HG02885 (cell line): ENCODE measurements at regions not wholly inside any gene's neighbourhood (a gene's known extent, or its start where the extent isn't known, plus 50 kb on each side); places are given as distances from the start of the nearest gene placed in this dataset.
"Not testable (repeated sequence)": the region's sequence is repeated elsewhere in the genome, so short reads cannot be mapped to it uniquely, and the experiment has no call there.

Experiments used
- ATAC-seq: cut with Tn5 transposase; IDR thresholded peaks from one replicate; pipeline ENCODE4 v1.9.1; 2021; ENCODE audit warnings: mild to moderate bottlenecking; ENCODE audit not compliant: unreplicated experiment, poor library complexity

DNA sequence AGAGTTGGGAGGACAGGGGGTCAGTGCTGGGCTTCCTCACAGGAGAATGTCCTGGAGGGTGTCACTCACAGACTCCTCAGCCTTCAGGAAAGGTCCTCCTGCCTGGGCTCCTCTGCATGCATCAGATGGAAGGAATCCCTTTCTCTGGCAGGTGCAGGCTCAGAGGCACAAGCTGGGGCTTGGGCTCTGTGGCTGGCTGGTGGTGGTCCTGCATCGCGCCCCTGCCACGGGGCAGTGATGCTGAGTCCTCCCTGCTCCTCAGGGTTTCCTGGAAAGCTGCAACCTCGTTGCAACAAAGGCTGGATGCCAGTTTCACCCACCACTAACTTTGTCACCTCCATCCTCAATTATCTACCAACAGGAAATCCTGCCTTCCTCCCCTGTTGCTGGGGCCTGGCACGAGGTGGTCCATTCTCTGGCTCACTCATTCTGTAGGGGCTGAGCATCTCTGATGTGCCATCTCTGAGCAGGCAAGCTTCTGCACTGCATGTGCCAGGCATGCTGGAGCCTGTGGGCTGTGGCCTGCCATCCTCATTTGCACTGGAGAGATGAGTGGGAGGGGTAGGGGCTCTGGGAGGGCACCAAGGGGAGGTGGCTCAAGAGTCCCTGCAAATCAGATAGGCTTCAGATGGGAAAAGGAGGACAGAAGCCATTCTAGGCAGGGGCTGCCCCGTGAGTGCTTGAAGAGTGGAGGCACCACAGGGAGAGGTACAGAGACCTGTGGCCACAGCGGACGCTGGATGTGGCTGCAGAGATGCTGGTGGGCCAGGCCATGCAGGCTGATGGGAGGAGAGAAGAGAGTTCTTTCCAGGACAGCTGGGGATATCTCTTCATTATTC is 272.6 kb upstream of the HS6ST1 start:
- no peak for ATAC-seq

DNA sequence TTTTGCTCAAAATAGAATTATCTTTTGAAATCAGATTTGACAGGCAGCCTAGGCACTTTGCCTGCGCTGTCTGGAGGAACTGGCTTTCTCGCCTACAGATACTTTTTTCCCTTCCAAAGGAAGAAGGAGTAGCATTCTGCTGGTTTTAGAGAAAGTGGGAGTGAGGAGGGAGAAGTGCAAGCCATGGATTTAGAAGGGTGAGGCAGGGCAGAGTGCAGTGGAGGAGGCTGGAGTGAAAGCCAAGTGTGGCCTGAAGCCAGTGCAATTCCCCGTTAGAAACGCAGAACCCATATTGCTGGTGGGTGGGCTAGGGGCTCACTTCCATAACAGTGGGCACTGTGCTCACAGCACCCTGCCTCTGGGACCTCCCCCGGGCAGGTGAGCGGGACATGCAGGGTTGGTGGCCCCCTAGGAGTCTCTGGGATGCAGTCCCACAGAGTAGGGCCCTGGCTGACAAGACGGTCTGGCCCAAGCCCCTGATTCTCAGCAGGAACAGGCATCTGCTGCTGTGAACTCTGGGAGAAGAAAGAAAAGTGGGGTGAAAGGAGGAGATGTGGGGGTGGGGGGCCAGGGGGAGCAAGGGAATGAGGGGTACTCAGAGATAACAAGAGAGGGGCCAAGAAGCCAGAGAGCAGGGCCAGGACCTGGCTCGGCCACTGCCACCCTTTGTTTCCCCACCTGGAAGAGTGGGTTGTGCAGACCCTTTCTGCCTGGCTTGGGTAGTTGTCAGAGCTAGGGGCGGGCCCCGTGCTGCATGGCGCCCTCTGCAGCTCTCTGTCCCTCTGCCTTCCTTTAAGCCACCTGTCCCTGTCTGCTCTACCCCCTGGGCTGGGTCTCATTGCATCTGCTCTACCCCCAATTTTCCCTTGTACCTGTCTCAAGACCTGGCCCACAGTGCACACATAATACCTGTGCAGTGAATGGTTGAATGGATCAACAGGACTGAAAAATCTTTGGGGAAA is 273.5 kb upstream of the HS6ST1 start:
- ATAC-seq = no peak

DNA sequence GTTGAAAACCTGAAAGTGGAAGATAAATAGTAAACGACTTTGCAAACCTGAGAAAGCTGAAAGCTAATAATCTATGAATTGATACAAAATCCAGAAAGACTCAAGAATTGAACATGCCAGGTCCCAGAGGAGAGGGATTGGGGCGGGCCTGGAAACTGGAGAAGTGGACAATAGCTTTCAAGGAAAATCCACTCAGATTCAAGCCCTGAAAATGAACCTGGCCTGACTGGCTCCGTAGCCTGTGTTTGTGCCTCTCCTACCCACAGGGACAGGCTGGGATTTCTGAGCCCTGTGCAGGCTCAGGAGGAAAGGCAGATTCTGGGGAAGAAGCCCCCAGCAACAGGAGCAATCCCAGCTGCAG is 274.8 kb upstream of the HS6ST1 start:
- no peak for ATAC-seq

DNA sequence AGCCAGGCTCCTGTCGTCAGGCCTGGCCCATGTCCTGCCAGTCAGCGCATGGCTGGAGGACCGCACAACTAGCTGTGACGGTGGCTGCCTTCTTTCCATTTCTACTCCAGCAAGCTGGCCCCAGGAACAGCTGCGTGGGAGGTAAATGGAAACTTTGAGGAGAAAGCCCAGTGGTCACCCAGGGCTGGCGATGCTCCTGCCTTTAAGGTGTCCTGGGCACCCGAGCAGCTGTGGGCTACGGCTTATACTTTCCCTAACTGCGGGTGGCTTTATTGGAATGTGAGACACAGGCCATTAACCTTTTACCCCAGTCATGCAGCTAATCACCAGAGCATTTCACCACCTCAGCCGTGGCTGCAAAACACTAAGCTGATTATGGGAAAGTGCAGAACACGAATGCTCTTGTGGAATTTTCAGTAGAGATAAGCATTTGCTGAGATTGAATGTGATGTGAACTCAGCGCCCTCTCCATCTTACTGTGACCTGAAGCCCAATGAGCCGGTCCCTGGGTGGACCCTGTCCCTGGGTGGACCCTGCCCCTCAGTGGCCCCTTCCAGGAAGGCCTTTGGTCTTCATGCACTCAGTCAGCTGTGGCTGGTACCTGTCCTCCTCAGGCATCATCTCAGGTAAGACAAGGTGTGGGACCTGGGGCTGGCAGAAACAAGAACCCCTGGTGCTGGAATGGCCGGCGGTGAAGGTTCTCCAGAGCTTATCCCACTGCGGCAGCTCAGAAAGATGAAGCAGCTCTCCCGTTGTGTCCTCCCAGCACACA is 275.4 kb upstream of the HS6ST1 start:
- ATAC-seq = no peak

DNA sequence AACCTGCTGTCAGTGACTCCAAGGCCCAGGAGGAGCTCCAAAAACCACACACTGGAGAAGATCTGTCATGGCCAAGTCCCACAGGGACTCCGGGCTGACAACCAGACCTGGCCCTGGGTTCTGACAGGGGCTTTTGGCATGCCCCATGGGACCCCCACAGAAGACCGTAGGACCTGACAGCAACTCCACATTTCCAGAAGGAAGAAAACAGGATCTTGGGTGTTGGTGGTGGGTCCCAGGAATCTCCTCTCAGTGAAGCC is 275.9 kb upstream of the HS6ST1 start:
- ATAC-seq = no peak

DNA sequence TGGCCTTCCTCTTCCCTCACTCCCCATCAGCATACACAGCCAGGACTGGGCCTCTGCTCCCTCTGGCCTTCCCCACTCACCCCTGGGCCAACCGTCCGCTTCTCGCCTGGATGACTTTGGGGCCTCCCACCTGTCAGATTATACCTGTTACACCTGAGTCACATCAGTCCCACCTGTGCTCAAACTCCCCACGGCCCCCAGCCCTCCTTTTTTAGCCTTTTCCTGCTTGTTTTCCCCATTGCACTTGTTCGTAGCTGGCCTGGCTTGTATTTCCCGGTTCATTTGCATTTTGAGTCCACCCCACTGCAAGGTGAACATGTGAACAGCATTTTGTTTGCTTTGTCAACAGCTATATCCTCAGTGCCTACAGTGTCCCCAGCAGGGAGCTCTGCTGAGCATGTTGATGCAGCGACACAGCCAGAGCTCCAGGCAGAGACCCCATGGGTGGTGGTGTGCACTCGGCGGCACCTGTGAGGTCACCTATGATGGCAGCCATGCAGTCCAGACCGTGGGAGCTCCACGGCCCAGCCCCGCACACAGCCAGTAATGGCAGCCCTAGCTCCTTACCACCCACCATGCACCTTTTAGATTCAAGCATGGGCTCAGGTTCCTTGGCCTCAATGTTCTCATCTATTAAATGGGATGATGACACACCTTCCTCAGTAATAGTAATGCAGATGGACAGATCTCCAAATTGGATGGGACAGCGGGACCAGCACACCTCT is 276.4 kb upstream of the HS6ST1 start:
- ATAC-seq = no peak

DNA sequence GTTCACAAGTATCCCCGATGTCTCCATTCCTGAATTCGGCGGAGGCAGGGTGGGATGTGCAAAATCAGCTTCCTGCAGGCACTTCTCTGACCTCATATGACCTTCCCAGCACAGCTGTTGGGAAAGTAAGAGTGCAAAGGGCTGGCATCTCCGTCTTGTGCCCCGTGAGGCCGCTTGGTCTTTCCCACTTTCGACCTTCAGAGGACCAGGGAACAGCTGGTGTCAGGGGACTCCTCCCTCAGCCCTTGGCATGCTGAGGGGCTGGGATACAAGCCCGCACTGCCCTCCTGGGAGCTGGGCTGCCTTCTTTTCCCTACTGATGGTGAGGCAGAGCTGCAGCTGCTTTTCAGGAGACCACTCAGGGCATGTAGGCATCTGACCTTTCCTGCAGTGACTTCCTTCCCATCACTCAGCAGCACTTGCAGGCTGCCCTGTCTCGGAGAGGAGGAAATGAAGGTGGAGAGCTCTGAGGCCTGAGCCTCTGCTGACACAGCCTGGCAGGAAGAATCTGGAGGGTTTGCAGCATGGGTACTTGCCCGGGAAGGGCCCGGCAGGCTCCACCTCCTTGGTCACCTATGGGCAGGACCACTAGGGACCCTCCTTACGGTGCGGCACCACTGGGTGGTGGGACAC is 277.2 kb upstream of the HS6ST1 start:
- no peak for ATAC-seq

DNA sequence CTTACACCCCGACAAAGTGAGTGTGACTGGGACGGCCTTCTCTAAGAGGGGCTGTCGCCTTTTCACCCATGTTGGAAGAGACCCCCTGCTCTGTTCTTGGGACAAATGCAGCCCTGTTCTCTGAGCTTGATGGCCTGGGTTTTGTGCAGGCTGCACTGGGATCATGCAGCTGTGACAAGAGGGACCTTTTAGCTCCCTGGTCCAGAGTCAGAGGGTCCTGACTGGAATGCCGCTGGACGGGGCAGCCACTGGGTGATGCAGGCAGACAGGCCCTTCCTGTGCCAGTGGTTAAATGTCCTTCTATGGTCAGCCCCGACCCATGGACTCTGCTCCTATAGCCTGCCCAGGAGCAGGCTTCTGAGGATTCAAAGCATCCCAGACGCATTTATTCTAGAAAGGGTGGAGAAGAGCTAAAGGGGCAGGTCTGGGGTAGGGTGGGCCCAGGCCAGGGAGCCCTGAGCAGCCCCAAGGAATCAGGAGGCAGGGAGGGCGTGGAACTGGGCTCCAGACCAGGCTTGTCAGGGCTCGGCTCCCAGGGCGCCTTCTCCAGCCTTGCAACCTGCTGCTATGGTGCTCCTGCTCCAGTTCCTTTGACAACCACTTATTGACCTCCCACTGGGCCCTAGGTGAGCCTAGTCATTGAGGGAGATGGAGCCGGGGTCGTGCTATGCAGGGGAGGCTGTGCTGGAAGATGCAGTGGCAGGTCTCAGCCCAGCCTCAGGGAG is 277.9 kb upstream of the HS6ST1 start:
- ATAC-seq = no peak

DNA sequence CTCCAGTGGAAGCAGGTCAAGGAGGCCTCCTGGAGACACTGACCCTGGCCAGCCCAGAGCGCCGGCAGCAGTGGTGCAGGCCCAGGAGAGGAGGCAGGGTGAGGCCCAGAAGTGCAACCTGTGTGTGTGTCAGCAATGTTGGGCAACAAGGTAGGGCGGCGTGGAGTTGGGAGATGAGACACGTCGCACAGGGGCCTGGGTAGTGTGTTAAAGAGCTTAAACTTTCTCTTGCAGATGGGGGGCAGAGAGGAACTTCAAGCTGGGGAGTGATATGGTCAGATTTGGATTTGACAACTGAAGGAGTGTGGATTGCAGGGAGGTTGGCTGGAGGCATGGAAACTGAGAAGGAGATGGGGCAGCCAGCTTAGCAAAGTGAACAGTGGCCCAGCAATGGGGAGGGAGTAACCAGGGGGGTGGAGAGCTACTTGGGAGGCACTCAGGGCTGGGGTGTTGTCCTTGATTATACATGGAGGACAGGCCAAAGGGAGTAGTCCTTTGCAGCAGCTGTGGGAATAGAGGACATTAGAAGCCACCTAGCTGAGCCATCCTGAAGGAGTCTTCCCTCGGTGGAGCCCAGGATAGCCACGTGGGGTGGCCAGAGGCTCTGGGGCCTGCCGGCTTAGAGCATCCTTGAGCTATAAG is 278.6 kb upstream of the HS6ST1 start:
- ATAC-seq = no peak

DNA sequence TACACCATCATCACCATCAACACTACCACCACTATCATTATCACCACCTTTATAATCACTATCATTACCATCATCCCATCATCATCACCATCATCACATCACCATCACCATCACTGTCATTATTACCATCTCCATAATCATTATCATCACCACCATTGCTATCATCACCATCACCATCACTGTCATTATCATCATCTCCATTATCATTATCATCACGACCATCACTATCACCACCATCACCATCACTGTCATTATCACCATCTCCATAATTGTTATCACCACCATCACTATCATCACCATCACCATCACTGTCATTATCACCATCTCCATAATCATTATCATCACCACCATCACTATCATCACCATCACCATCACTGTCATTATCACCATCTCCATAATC is 279.6 kb upstream of the HS6ST1 start:
- not testable (repeated sequence) for ATAC-seq

DNA sequence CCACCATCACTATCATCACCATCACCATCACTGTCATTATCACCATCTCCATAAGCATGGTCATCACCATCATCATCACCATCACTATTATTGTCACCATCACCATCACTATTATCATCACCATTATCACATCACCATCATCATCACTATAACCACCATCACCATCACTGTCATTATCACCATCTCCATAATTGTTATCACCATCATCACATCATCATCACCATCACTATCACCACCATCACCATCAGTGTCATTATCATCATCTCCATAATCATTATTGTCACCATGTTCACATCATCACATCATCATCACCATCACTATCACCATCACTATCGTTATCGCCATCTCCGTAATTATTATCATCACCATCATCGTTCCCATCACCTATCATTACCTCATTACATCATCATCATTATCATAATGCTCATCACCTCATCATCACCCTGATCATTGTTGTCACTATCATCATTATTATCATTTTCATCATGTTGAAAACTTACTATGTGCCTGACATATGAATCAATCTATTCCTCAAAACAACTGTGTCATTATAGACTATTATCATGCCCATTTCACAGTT is 280.3 kb upstream of the HS6ST1 start:
- no peak for ATAC-seq

DNA sequence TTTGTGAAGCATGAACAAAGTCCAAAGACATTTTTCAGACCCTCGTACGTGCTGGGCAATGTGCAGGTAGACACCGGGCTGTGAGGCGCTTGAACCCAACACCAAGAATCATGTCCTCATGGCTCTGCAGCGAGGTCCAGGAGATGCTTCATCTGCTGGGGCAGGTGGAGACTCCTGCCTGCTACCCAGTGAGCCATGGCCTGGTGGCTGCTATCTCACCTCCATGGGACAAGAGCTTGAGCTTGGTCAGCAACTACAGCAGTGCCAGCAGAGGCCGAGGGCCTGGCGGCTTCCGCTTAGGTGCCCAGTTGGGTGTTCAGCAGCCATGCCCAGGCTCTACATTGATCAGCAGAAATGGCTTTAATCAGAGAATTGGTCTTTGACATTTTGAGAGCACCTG is 281.0 kb upstream of the HS6ST1 start:
- no peak for ATAC-seq

DNA sequence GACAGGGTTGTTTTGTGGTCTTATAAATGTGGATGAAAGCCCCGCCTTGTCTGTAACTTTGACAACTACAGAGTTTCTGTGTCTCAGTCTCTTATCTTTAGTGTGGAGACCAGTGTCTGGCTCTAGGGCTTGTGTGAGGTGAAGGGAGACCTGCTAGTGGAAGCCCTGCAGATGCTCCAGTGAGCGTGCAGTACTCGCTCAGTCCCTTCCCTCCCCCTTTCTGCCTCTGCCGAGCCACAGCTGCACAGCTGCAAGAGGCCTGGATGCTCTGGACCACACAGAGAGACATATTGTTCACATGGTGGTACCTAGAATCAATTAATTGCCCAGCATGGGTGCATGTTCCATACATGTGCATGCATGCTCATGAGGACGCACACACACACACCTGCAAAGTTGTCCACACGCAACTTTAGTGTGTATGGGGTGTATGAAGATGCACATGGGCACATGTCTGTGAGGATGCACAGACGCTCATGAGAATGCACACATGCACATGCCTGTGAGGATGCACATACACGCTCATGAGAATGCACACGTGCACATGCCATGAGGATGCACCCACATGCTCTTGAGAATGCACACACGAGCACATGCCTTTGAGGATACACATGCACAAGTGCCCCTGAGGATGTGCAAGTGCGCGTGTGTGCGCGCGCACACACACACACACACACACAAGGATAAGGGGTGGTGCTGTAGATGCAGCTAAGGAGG is 282.1 kb upstream of the HS6ST1 start:
- no peak for ATAC-seq

DNA sequence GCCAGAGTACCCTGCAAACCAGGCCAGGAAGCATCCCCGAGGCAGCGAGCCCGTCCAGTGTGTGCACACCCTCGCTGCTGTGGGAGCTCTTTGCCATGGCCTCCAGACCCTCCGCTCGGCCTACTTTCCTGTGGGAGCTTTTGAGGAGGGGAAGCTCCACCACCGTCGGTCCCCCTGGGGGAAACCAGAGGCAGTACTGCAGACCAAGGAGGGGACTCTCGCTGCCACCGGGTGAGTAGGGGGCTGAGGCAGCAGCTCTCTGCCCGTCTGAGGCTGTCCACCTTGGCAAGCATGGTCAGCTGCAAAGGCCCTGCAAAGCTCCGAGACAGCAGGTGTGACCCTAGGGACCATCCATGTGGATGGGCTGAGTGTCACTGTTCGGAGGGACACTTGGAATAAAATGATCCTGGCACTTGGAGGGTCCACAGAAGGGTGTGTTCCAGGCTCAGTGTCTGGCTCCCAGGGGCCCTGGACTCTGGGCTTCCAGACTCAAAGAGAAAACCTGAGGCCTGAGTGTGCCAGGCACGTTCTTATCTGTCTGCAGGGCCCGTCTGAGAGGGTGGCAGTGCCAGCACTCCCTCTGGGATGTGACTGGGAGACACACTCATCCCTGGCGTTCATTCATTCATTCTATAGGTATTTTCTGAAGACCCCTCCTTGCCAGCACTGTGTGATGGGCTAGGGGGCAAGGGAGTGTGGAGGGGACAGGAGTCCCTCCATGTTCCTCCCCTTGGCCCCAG is 282.8 kb upstream of the HS6ST1 start:
- no peak for ATAC-seq

DNA sequence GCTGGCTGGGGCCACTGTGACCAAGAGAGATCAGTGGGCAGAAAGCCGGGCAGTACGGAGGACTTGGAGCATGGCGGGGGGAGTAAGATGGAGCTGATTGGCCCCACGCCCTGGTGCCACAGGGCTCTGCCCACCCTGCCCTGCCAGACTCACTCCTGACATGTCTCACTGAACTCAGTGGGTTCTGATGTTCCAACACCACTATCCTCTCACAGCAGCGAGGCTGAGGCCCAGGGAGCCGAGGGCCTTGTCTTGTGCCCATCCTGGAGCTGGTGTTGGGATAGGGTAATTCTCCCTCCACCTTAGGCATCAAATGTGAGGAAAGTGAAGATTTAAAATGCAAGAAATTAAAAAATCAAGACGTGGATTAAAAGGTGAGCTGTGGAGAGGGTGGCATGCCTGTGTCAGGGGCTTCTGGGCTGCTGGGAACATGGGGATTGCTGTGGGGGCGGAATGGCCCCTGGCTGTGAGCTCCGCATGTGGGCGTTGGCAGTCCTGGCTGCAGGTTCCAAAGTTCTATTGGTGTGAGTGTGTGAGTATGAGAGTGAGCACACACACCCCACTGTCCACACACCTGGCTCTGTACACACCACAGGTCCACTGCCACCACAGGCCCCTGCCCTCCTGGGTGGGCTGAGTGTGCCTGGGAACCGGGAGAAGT is 283.5 kb upstream of the HS6ST1 start:
- ATAC-seq = no peak

DNA sequence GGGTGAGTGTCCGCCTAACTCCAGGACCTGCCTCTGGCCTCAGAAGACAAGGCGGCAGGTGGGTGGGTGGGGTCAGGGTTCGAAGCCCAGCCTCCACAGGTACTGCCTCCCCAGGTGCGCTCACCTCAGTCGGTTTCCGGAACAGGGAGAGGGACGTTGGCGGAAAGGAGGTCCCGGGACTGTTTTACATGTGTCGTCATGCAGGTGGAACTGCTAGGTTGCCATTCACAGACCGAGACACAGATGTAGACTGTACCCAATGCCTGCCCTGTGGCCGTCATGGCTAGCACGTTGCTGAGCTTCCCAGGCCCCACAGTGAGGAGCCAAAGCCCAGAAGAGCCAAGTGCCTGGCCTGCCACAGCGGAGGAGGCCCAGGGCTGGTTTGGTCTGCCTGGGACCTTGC is 284.0 kb upstream of the HS6ST1 start:
- no peak for ATAC-seq
